Astrocyte of the spinal cord (primary cell): ENCODE measurements at regions not wholly inside any gene's neighbourhood (a gene's known extent, or its start where the extent isn't known, plus 50 kb on each side); places are given as distances from the start of the nearest gene placed in this dataset.

Source experiments
- DNase-seq: peaks from one replicate; pipeline ENCODE4 v3.0.0; 2011; ENCODE audit warnings: low read depth, low spot score
- H3K4me3 ChIP-seq: 2 replicates; pipeline ENCODE4 v1.5.1; 2011; ENCODE audit warnings: low read depth, mild to moderate bottlenecking, low read length, moderate library complexity
- CTCF ChIP-seq: IDR thresholded peaks from 2 replicates; pipeline ENCODE4 v1.5.1; 2012; ENCODE audit warnings: low read depth, mild to moderate bottlenecking, low read length, inconsistent platforms
- in situ Hi-C: cut with HindIII; loops from 2 replicates; pipeline ENCODE4 v1.10.0; 2017; ENCODE audit warnings: low sequenced_read_pairs

GRCh38 chr16:59305850-59306249 lies 571.7 kb upstream of the GOT2 start:
- in situ Hi-C loops = no loop called here
- H3K4me3 ChIP-seq = no peak overlapping the region
- no peak for DNase-seq
- TF ChIP-seq CTCF = no peak

DNA sequence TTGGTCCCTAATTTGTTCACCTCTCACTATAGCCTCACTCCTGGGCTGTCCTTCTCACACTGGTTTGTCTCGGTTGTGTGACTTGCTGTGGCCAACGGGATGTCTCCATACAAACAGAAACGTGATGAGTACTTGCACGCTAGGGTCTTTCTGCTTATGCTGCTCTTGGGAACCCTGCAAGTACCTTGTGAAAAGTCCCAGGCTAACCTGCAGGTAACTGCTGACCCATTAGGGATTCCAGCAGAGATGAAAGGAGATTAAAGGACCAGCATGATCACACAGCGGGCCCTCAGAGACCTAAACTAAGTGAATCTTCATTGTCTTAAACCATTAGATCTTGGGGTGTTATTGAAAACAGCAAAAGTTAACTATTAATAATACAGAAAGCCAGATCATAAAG lies 562.8 kb upstream of the GOT2 start:
- no peak for DNase-seq
- in situ Hi-C loops = no loop called here
- no peak for TF ChIP-seq CTCF
- no peak overlapping the region for H3K4me3 ChIP-seq

GRCh38 chr16:59295993-59296736 lies 562.0 kb upstream of the GOT2 start:
- no peak for TF ChIP-seq CTCF
- in situ Hi-C loops = no loop called here
- no peak for DNase-seq

GRCh38 chr16:59295474-59295873 lies 561.4 kb upstream of the GOT2 start:
- in situ Hi-C loops = no loop called here
- no peak for TF ChIP-seq CTCF
- H3K4me3 ChIP-seq = no peak overlapping the region
- no peak for DNase-seq

More at GRCh38 chr16:59295993-59296736, 562.0 kb upstream of the GOT2 start:
- no peak overlapping the region for H3K4me3 ChIP-seq

DNA sequence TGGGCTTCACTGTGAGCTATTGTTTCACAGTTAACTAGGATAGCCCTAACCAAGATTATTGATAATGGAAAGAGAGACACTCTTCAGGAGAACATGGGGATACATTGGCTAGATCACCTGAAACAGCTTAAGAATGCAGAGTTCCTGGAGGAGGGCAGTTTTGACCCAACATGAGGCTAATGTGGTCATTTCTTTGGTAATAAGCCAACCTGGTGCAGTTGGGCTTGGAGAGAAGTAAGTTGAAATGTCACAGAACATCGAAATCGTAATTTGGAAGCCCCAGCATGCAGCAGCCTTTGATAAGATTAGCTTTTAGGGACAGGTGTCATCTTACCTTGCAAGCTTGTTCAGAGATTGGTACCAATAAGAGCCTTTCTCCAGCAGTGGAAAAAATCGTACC lies 556.6 kb upstream of the GOT2 start:
- H3K4me3 ChIP-seq = no peak overlapping the region
- DNase-seq = no peak
- in situ Hi-C loops = no loop called here
- TF ChIP-seq CTCF = no peak

DNA sequence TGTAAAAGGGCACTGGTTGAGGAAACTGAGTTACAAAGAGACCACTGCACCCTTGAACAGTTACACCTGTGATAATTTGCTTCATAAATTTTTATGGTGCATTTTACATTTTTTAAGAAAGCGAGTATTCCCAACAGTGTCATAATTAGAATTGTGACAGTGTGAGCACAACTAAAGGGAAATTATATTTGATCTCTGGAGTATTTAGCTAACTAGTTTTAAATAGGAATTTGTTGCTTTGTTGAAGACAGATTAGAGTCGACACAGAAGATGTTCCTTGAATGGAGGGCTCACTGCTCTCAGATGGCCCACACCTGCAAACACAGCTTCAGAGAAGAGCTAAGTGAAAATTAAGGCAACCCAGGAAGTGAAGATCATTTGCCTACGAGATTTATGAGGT lies 555.0 kb upstream of the GOT2 start:
- no peak for TF ChIP-seq CTCF
- in situ Hi-C loops = no loop called here
- no peak overlapping the region for H3K4me3 ChIP-seq
- DNase-seq = no peak

- no peak overlapping the region for H3K4me3 ChIP-seq
- in situ Hi-C loops = no loop called here
- no peak for DNase-seq
- TF ChIP-seq CTCF = no peak
Observed at GRCh38 chr16:59274141-59274540, 540.0 kb upstream of the GOT2 start.
